SK-N-MC (cell line): ENCODE measurements at regions not wholly inside any gene's neighbourhood (a gene's known extent, or its start where the extent isn't known, plus 50 kb on each side); places are given as distances from the start of the nearest gene placed in this dataset.

Experiments used
- EZH2 ChIP-seq: fragments of 200-600 bp; sonication (generic); IDR thresholded peaks from one replicate; pipeline ENCODE4 v1.6.1; 2017; ENCODE audit warnings: antibody characterized with exemption
- POLR2AphosphoS5 ChIP-seq: IDR thresholded peaks from 2 replicates; pipeline ENCODE4 v1.6.1; 2012; ENCODE audit warnings: mild to moderate bottlenecking, low read depth, low read length, borderline replicate concordance

DNA sequence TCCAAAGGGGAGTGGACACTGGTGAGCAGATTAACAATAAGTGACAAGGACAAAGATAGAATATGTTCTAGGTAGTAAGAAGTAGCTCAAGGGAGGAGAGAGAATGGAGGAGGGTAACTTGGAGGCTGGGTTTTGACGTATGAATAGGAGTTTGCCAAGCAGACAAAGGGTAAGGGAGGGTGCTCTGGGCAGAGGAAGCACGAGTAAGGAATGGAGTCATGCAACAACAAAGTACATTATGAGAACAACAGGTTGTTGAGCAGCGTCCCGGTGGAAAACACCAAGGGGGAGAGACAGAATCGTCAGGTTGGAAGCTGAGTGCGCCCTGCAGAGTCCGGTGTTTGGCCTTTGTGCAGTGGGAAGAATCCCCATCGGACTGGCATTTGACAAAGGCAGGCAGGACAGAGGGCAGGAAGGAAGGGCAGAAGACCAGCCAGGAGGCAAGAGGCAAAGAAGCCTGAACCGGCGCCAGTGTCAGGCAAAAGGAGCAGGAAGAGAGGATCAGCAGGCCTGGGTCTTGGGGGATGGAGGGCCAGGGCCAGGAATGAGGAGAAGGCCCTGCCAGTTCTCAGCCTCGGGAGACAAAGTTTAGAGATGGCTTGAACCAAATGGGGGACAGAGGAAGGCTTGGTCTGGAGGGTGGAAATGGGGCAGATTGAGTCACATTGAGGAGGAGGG lies 134.3 kb upstream of the TNRC6C start:
- TF ChIP-seq EZH2 (no peak), POLR2AphosphoS5 (no peak)
